Fibroblast of lung (primary cell): ENCODE measurements at regions not wholly inside any gene's neighbourhood (a gene's known extent, or its start where the extent isn't known, plus 50 kb on each side); places are given as distances from the start of the nearest gene placed in this dataset.

Experiments
- EZH2 ChIP-seq: IDR thresholded peaks from 2 replicates; pipeline ENCODE4 v1.5.1; 2012; ENCODE audit warnings: low read length, control low read depth, mild to moderate bottlenecking; ENCODE audit errors: missing control alignments
- TF ChIP-seq, protein P1 (sequence below), 2 donors: IDR thresholded peaks in 1 of 2; conservative IDR thresholded peaks in 1 of 2; 1 replicate in 1 of 2; 2 replicates in 1 of 2; pipeline ENCODE4 v1.5.1; 2011 to 2012; ENCODE audit warnings: low read length in 2 of 2, control low read depth in 1 of 2, inconsistent platforms in 1 of 2, low read depth in 1 of 2, mild to moderate bottlenecking in 1 of 2

DNA sequence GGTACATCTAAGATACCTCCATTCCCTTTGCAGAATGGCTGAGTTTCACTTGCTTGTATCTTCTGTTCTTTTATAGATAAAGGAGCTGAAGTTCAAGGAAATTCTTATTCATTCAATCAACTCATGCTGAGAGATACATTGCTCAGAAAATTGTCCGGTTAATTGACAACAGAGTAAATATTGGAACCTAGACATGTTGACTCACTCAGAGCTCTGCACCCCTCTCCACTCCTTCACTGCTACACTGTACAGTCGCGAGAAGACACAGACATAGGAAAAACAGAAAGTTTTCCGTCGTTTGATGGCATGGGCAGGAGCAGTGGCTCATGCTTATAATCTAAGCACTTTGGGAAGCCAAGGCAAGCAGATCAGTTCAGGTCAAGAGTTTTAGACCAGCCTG is 690.5 kb upstream of the SOX9 start:
- TF ChIP-seq, protein P1, sequence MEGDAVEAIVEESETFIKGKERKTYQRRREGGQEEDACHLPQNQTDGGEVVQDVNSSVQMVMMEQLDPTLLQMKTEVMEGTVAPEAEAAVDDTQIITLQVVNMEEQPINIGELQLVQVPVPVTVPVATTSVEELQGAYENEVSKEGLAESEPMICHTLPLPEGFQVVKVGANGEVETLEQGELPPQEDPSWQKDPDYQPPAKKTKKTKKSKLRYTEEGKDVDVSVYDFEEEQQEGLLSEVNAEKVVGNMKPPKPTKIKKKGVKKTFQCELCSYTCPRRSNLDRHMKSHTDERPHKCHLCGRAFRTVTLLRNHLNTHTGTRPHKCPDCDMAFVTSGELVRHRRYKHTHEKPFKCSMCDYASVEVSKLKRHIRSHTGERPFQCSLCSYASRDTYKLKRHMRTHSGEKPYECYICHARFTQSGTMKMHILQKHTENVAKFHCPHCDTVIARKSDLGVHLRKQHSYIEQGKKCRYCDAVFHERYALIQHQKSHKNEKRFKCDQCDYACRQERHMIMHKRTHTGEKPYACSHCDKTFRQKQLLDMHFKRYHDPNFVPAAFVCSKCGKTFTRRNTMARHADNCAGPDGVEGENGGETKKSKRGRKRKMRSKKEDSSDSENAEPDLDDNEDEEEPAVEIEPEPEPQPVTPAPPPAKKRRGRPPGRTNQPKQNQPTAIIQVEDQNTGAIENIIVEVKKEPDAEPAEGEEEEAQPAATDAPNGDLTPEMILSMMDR (conservative IDR thresholded peaks at IDR 0.05 in 1 of 2, IDR thresholded peaks at IDR 0.05 in 1 of 2; ENCODE audit: low read depth in 1 of 2, low read length in 2 of 2) = no peak
- TF ChIP-seq EZH2 = no peak
